H1 (cell line): ENCODE measurements at regions not wholly inside any gene's neighbourhood (a gene's known extent, or its start where the extent isn't known, plus 50 kb on each side); places are given as distances from the start of the nearest gene placed in this dataset.

Experiments used
- CTCF ChIA-PET: fragments of 300-600 bp; sonication (Branson Sonifier 250); formaldehyde crosslinking; loops from one replicate; lab custom pipeline; 2021; ENCODE audit not compliant: partially characterized antibody; lab: Charles Lee
- POLR2A ChIA-PET: fragments of 300-600 bp; sonication (Branson Sonifier 250); formaldehyde crosslinking; loops from one replicate; lab custom pipeline; 2021; ENCODE audit warnings: inconsistent platforms; ENCODE audit not compliant: partially characterized antibody; lab: Charles Lee
- DNase-seq, 2 experiments: peaks; one replicate each; pipeline versions ENCODE4 v3.0.0 to v3.0.0-alpha.2; 2010 to 2022; ENCODE audit warnings: low spot score in 2 of 2, low read depth in 1 of 2, mixed read lengths in 1 of 2
- FAIRE-seq: peaks from 2 replicates; lab custom pipeline; 2011; peaks lifted over from hg19 to GRCh38; lab: Jason Lieb, UNC
- H2AFZ ChIP-seq: 2 replicates; pipeline ENCODE4 v1.8.1; 2012; ENCODE audit warnings: low read length, inconsistent platforms
- H2AK5ac ChIP-seq: 2 replicates; pipeline ENCODE4 v1.6.1; 2013; ENCODE audit warnings: low read depth, low read length
- H2BK120ac ChIP-seq: replicated peaks from 2 replicates; pipeline ENCODE3; 2013; ENCODE audit warnings: low read depth, low read length, inconsistent platforms
- H2BK12ac ChIP-seq: 2 replicates; pipeline ENCODE4 v1.6.1; 2013; ENCODE audit warnings: low read depth, low read length
- H2BK15ac ChIP-seq: 2 replicates; pipeline ENCODE4 v1.6.1; 2013; ENCODE audit warnings: low read length
- H2BK20ac ChIP-seq: 2 replicates; pipeline ENCODE4 v1.6.1; 2013; ENCODE audit warnings: low read length
- H2BK5ac ChIP-seq: 2 replicates; pipeline ENCODE4 v1.6.1; 2013; ENCODE audit warnings: low read depth, low read length
- H3K14ac ChIP-seq: 2 replicates; pipeline ENCODE4 v1.6.1; 2013; ENCODE audit warnings: inconsistent platforms; ENCODE audit not compliant: insufficient read length
- H3K18ac ChIP-seq: 2 replicates; pipeline ENCODE4 v1.6.1; 2013; ENCODE audit warnings: low read length; ENCODE audit errors: extremely low read depth
- H3K23ac ChIP-seq: 2 replicates; pipeline ENCODE4 v1.6.1; 2013; ENCODE audit warnings: inconsistent platforms; ENCODE audit not compliant: insufficient read length
- H3K23me2 ChIP-seq: 2 replicates; pipeline ENCODE4 v1.6.1; 2013; ENCODE audit warnings: low read depth, low read length
- H3K27ac ChIP-seq: 2 replicates; pipeline ENCODE4 v1.6.1; 2011; ENCODE audit warnings: low read depth, low read length, inconsistent platforms
- H3K27me3 ChIP-seq, 4 experiments: replicated peaks in 1 of 4; 1 replicate in 1 of 4; 2 replicates in 3 of 4; pipeline versions ENCODE4 v1.6.1 to v1.8.1; 2011 to 2013; ENCODE audit warnings: low read length in 3 of 4, mild to moderate bottlenecking in 3 of 4, inconsistent platforms in 2 of 4, mixed read lengths in 2 of 4, moderate library complexity in 1 of 4; ENCODE audit not compliant: control insufficient read depth in 3 of 4, insufficient read depth in 3 of 4; ENCODE audit errors: extremely low read depth in 1 of 4
- H3K36me3 ChIP-seq, 4 experiments: 2 replicates each; pipeline versions ENCODE4 v1.6.1 to v1.8.1; 2011 to 2013; ENCODE audit warnings: mild to moderate bottlenecking in 4 of 4, low read length in 3 of 4, moderate library complexity in 2 of 4, control low read depth in 1 of 4, inconsistent platforms in 1 of 4; ENCODE audit not compliant: insufficient read depth in 4 of 4, control insufficient read depth in 2 of 4
- H3K4ac ChIP-seq: replicated peaks from 2 replicates; pipeline ENCODE3; 2013; ENCODE audit warnings: low read length, low read depth, mixed read lengths, inconsistent platforms; ENCODE audit not compliant: insufficient read length
- H3K4me1 ChIP-seq, 4 experiments: replicated peaks in 1 of 4; 1 replicate in 1 of 4; 2 replicates in 3 of 4; pipeline versions ENCODE4 v1.6.1 to v1.8.1; 2011 to 2013; ENCODE audit warnings: low read length in 3 of 4, inconsistent platforms in 2 of 4, mixed read lengths in 1 of 4; ENCODE audit not compliant: insufficient read depth in 4 of 4, control insufficient read depth in 3 of 4
- H3K4me2 ChIP-seq, 2 experiments: 2 replicates each; pipeline versions ENCODE4 v1.6.1 to v1.8.1; 2011 to 2013; ENCODE audit warnings: low read depth in 2 of 2, low read length in 2 of 2, control low read depth in 1 of 2, inconsistent platforms in 1 of 2, mild to moderate bottlenecking in 1 of 2; ENCODE audit not compliant: insufficient read depth in 1 of 2
- H3K4me3 ChIP-seq, 4 experiments: fragments of 200-600, 300-600 bp in 1 of 4; sonication (generic), shearing (Covaris generic), sonication (Bioruptor Twin) in 1 of 4; 2 replicates each; pipeline versions ENCODE4 v1.5.1 to v1.8.1; 2011 to 2016; ENCODE audit warnings: low read length in 4 of 4, low read depth in 3 of 4, control low read depth in 2 of 4, inconsistent platforms in 2 of 4, mild to moderate bottlenecking in 2 of 4, mixed read lengths in 1 of 4, moderate library complexity in 1 of 4; ENCODE audit not compliant: insufficient read depth in 2 of 4; ENCODE audit errors: extremely low read depth in 1 of 4
- H3K56ac ChIP-seq: replicated peaks from 2 replicates; pipeline ENCODE3; 2013; ENCODE audit warnings: low read depth, mild to moderate bottlenecking, mixed read lengths, low read length, inconsistent platforms; ENCODE audit not compliant: insufficient read length
- H3K79me1 ChIP-seq: 2 replicates; pipeline ENCODE4 v1.6.1; 2013; ENCODE audit warnings: low read depth, low read length, control low read depth
- H3K79me2 ChIP-seq, 2 experiments: 2 replicates each; pipeline versions ENCODE4 v1.6.1 to v1.8.1; 2012 to 2013; ENCODE audit warnings: low read length in 2 of 2, mild to moderate bottlenecking in 2 of 2, inconsistent platforms in 1 of 2; ENCODE audit not compliant: insufficient read depth in 2 of 2, control insufficient read depth in 1 of 2
- H3K9ac ChIP-seq, 4 experiments: replicated peaks in 1 of 4; 1 replicate in 1 of 4; 2 replicates in 3 of 4; pipeline versions ENCODE4 v1.6.1 to v1.8.1; 2011 to 2013; ENCODE audit warnings: low read depth in 3 of 4, low read length in 3 of 4, control low read depth in 2 of 4, mild to moderate bottlenecking in 2 of 4, moderate library complexity in 2 of 4, inconsistent platforms in 1 of 4; ENCODE audit errors: extremely low read depth in 1 of 4
- H3K9me3 ChIP-seq, 2 experiments: 2 replicates each; pipeline versions ENCODE4 v1.6.1 to v1.8.1; 2012 to 2013; ENCODE audit warnings: mild to moderate bottlenecking in 2 of 2, moderate library complexity in 2 of 2, control low read depth in 1 of 2, inconsistent platforms in 1 of 2, low read depth in 1 of 2, low read length in 1 of 2, mixed read lengths in 1 of 2; ENCODE audit not compliant: insufficient read depth in 2 of 2
- H4K20me1 ChIP-seq, 2 experiments: replicated peaks in 1 of 2; 2 replicates each; pipeline versions ENCODE3 to v1.8.1; 2011 to 2013; ENCODE audit warnings: inconsistent platforms in 2 of 2, low read length in 2 of 2, mild to moderate bottlenecking in 1 of 2; ENCODE audit not compliant: insufficient read depth in 2 of 2, control insufficient read depth in 1 of 2
- H4K5ac ChIP-seq: 2 replicates; pipeline ENCODE4 v1.6.1; 2013; ENCODE audit warnings: low read length, low read depth, mixed read lengths, inconsistent platforms; ENCODE audit not compliant: insufficient read length
- H4K8ac ChIP-seq: 2 replicates; pipeline ENCODE4 v1.8.0; 2013; ENCODE audit warnings: mild to moderate bottlenecking, moderate library complexity, low read length, inconsistent platforms; ENCODE audit not compliant: insufficient read depth; ENCODE audit errors: extremely low read depth
- H4K91ac ChIP-seq: replicated peaks from 2 replicates; pipeline ENCODE3; 2013; ENCODE audit warnings: low read length, mixed read lengths, inconsistent platforms; ENCODE audit not compliant: insufficient read length
- ATF3 ChIP-seq: IDR thresholded peaks from 2 replicates; pipeline ENCODE4 v1.6.1; 2011; ENCODE audit warnings: low read depth, mild to moderate bottlenecking, low read length; ENCODE audit not compliant: insufficient read depth
- BACH1 ChIP-seq: IDR thresholded peaks from 2 replicates; pipeline ENCODE4 v1.6.1; 2012; ENCODE audit warnings: low read length, improper control_type of control experiment
- CBX8 ChIP-seq: fragments of 300-800, 300-1000 bp; sonication (generic); IDR thresholded peaks from 2 replicates; pipeline ENCODE4 v1.7.1; 2016; ENCODE audit warnings: low read depth, low read length, borderline replicate concordance
- EGR1 ChIP-seq: IDR thresholded peaks from 2 replicates; pipeline ENCODE4 v1.6.1; 2011; ENCODE audit warnings: low read depth, low read length, borderline replicate concordance
- FOSL1 ChIP-seq: IDR thresholded peaks from 2 replicates; pipeline ENCODE4 v1.6.1; 2011; ENCODE audit warnings: mild to moderate bottlenecking, low read depth, low read length, moderate library complexity; ENCODE audit not compliant: insufficient read depth
- HDAC2 ChIP-seq, 2 experiments: fragments of 300-600 bp in 1 of 2; sonication (generic) in 1 of 2; IDR thresholded peaks; 2 replicates each; pipeline ENCODE4 v1.6.1; 2011 to 2012; ENCODE audit warnings: low read depth in 2 of 2, low read length in 2 of 2, mild to moderate bottlenecking in 2 of 2, moderate library complexity in 2 of 2, borderline replicate concordance in 1 of 2, inconsistent platforms in 1 of 2
- JUND ChIP-seq: IDR thresholded peaks from 2 replicates; pipeline ENCODE4 v1.6.1; 2011; ENCODE audit warnings: mild to moderate bottlenecking, improper control_type of control experiment, low read length
- PHF8 ChIP-seq: fragments of 200-600 bp; sonication (generic); conservative IDR thresholded peaks from 2 replicates; pipeline ENCODE4 v1.7.1; 2012; ENCODE audit warnings: low read depth, mild to moderate bottlenecking, inconsistent platforms, low read length, moderate library complexity
- RBBP5 ChIP-seq: IDR thresholded peaks from 2 replicates; pipeline ENCODE4 v1.7.1; 2012; ENCODE audit warnings: low read depth, mild to moderate bottlenecking, inconsistent platforms, low read length, moderate library complexity, borderline replicate concordance
- TAF7 ChIP-seq: optimal IDR thresholded peaks from 2 replicates; pipeline ENCODE3; 2011; ENCODE audit warnings: low read depth, mild to moderate bottlenecking, inconsistent platforms, low read length, moderate library complexity, borderline replicate concordance
- USF2 ChIP-seq: IDR thresholded peaks from 2 replicates; pipeline ENCODE4 v1.6.1; 2011; ENCODE audit warnings: low read length, improper control_type of control experiment
- WGBS, 2 experiments: shearing (Covaris generic) in 1 of 2; methylation state at CpG; one replicate each; pipeline versions ENCODE4 v1.1.6 to v1.1.7; 2013 to 2015; ENCODE audit warnings: low lambda C conversion rate in 2 of 2, mixed read lengths in 2 of 2, inconsistent platforms in 1 of 2, low coverage in 1 of 2, missing lambda C conversion rate in 1 of 2; ENCODE audit not compliant: insufficient replicate concordance in 2 of 2, insufficient coverage in 1 of 2, insufficient read length in 1 of 2; ENCODE audit errors: extremely low coverage in 1 of 2, missing lambda C conversion rate in 1 of 2; 5-methylcytosine and 5-hydroxymethylcytosine counted together

- Histone ChIP-seq H4K8ac (no peak overlapping the region), H4K91ac (no peak overlapping the region), H3K56ac (no peak overlapping the region), H4K5ac (no peak overlapping the region), H3K23ac (no peak overlapping the region), H3K4me2 (no peak overlapping the region), H2AK5ac (no peak overlapping the region), H2BK15ac (no peak overlapping the region), H3K27me3 (no peaks in the 10 kb centered on the region), H3K9me3 (no peaks in the 10 kb centered on the region), H4K20me1 (no peaks in the 10 kb centered on the region), H3K18ac (no peak overlapping the region), H2BK120ac (no peak overlapping the region), H3K23me2 (no peaks in the 10 kb centered on the region), H3K79me2 (no peaks in the 10 kb centered on the region), H2BK5ac (no peak overlapping the region), H3K4ac (no peak overlapping the region), H3K4me1 (no peaks in the 10 kb centered on the region), H3K36me3 (no peaks in the 10 kb centered on the region), H2BK20ac (no peak overlapping the region), H3K14ac (no peak overlapping the region), H3K4me3 (no peak overlapping the region), H2BK12ac (no peak overlapping the region), H3K9ac (no peak overlapping the region), H2AFZ (no peak overlapping the region), H3K79me1 (no peaks in the 10 kb centered on the region), H3K27ac (no peak overlapping the region)
- DNase-seq (no peak), FAIRE-seq (no peak)
- POLR2A ChIA-PET: no interaction called here
- WGBS, 2 experiments: 0% methylated on average over 1 of the region's 1 CpG; no CpG with 5 or more reads in 1 of the 2 experiments
- TF ChIP-seq JUND: no peak
- TF ChIP-seq HDAC2 (IDR thresholded peaks at IDR 0.05; ENCODE audit: borderline replicate concordance in 1 of 2, low read depth in 2 of 2, low read length in 2 of 2): no peak
- no peak for TF ChIP-seq PHF8
- no peak for TF ChIP-seq RBBP5
- no peak for TF ChIP-seq CBX8
- no peak for TF ChIP-seq USF2
- no peak for TF ChIP-seq BACH1
- no peak for TF ChIP-seq EGR1
- no peak for TF ChIP-seq FOSL1
- TF ChIP-seq TAF7: no peak
- TF ChIP-seq ATF3: no peak
- CTCF ChIA-PET: no interaction called here
Measured at GRCh38 chr10:27399871-27400270, 104.2 kb upstream of the RAB18 start.
